ENCODE measurements at regions not wholly inside any gene's neighbourhood (a gene's known extent, or its start where the extent isn't known, plus 50 kb on each side); places are given as distances from the start of the nearest gene placed in this dataset.
"Not testable (repeated sequence)": the region's sequence is repeated elsewhere in the genome, so short reads cannot be mapped to it uniquely, and the experiment has no call there.

GRCh38 chr12:68480526-68480925 is 130.2 kb upstream of the RAP1B start:
- no peak for DNase-seq
- Histone ChIP-seq H3K9me3 (ENCODE audit: low read length) (no peaks in the 10 kb centered on the region), H3K9me2 (replicated peaks; ENCODE audit: insufficient read depth, low read length) (no peaks in the 10 kb centered on the region), H3K79me2 (ENCODE audit: low read length) (no peaks in the 10 kb centered on the region), H3K36me3 (ENCODE audit: insufficient read depth, low read length) (no peaks in the 10 kb centered on the region), H3K4me2 (ENCODE audit: low read depth, low read length, poor library complexity, severe bottlenecking) (no peak overlapping the region), H3K4me3 (ENCODE audit: low read length) (no peak overlapping the region), H3K27ac (ENCODE audit: low read length) (no peak overlapping the region), H3K9ac (ENCODE audit: low read length) (no peak overlapping the region), H3K27me3 (ENCODE audit: low read length) (no peaks in the 10 kb centered on the region), H4K20me1 (ENCODE audit: insufficient read depth, low read depth, low read length) (no peaks in the 10 kb centered on the region), H2AFZ (ENCODE audit: low read length) (no peak overlapping the region), H3K4me1 (ENCODE audit: low read length) (peaks cover 8% of the 10 kb centered on the region)

- Histone ChIP-seq H3K9ac (ENCODE audit: low read length) (no peak overlapping the region), H3K36me3 (ENCODE audit: insufficient read depth, low read length) (no peaks in the 10 kb centered on the region), H2AFZ (ENCODE audit: low read length) (no peak overlapping the region), H3K4me2 (ENCODE audit: low read depth, low read length, poor library complexity, severe bottlenecking) (no peak overlapping the region), H3K4me3 (ENCODE audit: low read length) (no peak overlapping the region), H3K9me2 (replicated peaks; ENCODE audit: insufficient read depth, low read length) (no peaks in the 10 kb centered on the region), H3K79me2 (ENCODE audit: low read length) (no peaks in the 10 kb centered on the region), H3K27ac (ENCODE audit: low read length) (no peak overlapping the region), H3K4me1 (ENCODE audit: low read length) (peaks cover 8% of the 10 kb centered on the region), H3K27me3 (ENCODE audit: low read length) (no peaks in the 10 kb centered on the region), H4K20me1 (ENCODE audit: insufficient read depth, low read depth, low read length) (no peaks in the 10 kb centered on the region), H3K9me3 (ENCODE audit: low read length) (no peaks in the 10 kb centered on the region)
- DNase-seq, result no peak
Measured at GRCh38 chr12:68481181-68481941, 129.3 kb upstream of the RAP1B start.

GRCh38 chr12:68482014-68482413 is 128.7 kb upstream of the RAP1B start:
- no peak for DNase-seq
- Histone ChIP-seq H3K79me2 (ENCODE audit: low read length) (no peaks in the 10 kb centered on the region), H2AFZ (ENCODE audit: low read length) (no peak overlapping the region), H3K4me1 (ENCODE audit: low read length) (peaks cover 8% of the 10 kb centered on the region), H4K20me1 (ENCODE audit: insufficient read depth, low read depth, low read length) (no peaks in the 10 kb centered on the region), H3K27me3 (ENCODE audit: low read length) (no peaks in the 10 kb centered on the region), H3K9me3 (ENCODE audit: low read length) (no peaks in the 10 kb centered on the region), H3K4me2 (ENCODE audit: low read depth, low read length, poor library complexity, severe bottlenecking) (no peak overlapping the region), H3K27ac (ENCODE audit: low read length) (no peak overlapping the region), H3K4me3 (ENCODE audit: low read length) (no peak overlapping the region), H3K9ac (ENCODE audit: low read length) (no peak overlapping the region), H3K9me2 (replicated peaks; ENCODE audit: insufficient read depth, low read length) (no peaks in the 10 kb centered on the region), H3K36me3 (ENCODE audit: insufficient read depth, low read length) (no peaks in the 10 kb centered on the region)

GRCh38 chr12:68482660-68483059 is 128.0 kb upstream of the RAP1B start:
- no peak overlapping the region for H3K27ac ChIP-seq (ENCODE audit: low read length)
- no peaks in the 10 kb centered on the region for H3K79me2 ChIP-seq (ENCODE audit: low read length)
- H3K9me3 ChIP-seq (ENCODE audit: low read length), result no peaks in the 10 kb centered on the region
- no peaks in the 10 kb centered on the region for H3K9me2 ChIP-seq (replicated peaks; ENCODE audit: insufficient read depth, low read length)
- no peak for DNase-seq
- no peak overlapping the region for H3K4me2 ChIP-seq (ENCODE audit: low read depth, low read length, poor library complexity, severe bottlenecking)
- H2AFZ ChIP-seq (ENCODE audit: low read length), result no peak overlapping the region
- peaks cover 8% of the 10 kb centered on the region for H3K4me1 ChIP-seq (ENCODE audit: low read length)
- no peaks in the 10 kb centered on the region for H3K27me3 ChIP-seq (ENCODE audit: low read length)
- no peaks in the 10 kb centered on the region for H3K36me3 ChIP-seq (ENCODE audit: insufficient read depth, low read length)
- no peak overlapping the region for H3K9ac ChIP-seq (ENCODE audit: low read length)
- H4K20me1 ChIP-seq (ENCODE audit: insufficient read depth, low read depth, low read length), result no peaks in the 10 kb centered on the region
- no peak overlapping the region for H3K4me3 ChIP-seq (ENCODE audit: low read length)

GRCh38 chr12:68483592-68484383 is 126.9 kb upstream of the RAP1B start:
- Histone ChIP-seq H4K20me1 (ENCODE audit: insufficient read depth, low read depth, low read length) (no peaks in the 10 kb centered on the region), H3K4me3 (ENCODE audit: low read length) (no peak overlapping the region), H3K36me3 (ENCODE audit: insufficient read depth, low read length) (no peaks in the 10 kb centered on the region), H3K9me2 (replicated peaks; ENCODE audit: insufficient read depth, low read length) (no peaks in the 10 kb centered on the region), H3K27me3 (ENCODE audit: low read length) (no peaks in the 10 kb centered on the region), H3K4me2 (ENCODE audit: low read depth, low read length, poor library complexity, severe bottlenecking) (no peak overlapping the region), H3K9ac (ENCODE audit: low read length) (no peak overlapping the region), H2AFZ (ENCODE audit: low read length) (no peak overlapping the region), H3K27ac (ENCODE audit: low read length) (no peak overlapping the region), H3K79me2 (ENCODE audit: low read length) (no peaks in the 10 kb centered on the region), H3K9me3 (ENCODE audit: low read length) (no peaks in the 10 kb centered on the region), H3K4me1 (ENCODE audit: low read length) (peaks cover 8% of the 10 kb centered on the region)
- DNase-seq, result no peak

GRCh38 chr12:68484578-68484977 is 126.1 kb upstream of the RAP1B start:
- not testable (repeated sequence) for H3K27me3 ChIP-seq (ENCODE audit: low read length); DNase-seq; H3K9ac ChIP-seq (ENCODE audit: low read length); H2AFZ ChIP-seq (ENCODE audit: low read length); H3K27ac ChIP-seq (ENCODE audit: low read length); H3K4me2 ChIP-seq (ENCODE audit: low read depth, low read length, poor library complexity, severe bottlenecking); H3K9me2 ChIP-seq (replicated peaks; ENCODE audit: insufficient read depth, low read length); H3K9me3 ChIP-seq (ENCODE audit: low read length); H3K36me3 ChIP-seq (ENCODE audit: insufficient read depth, low read length); H3K4me1 ChIP-seq (ENCODE audit: low read length); H3K79me2 ChIP-seq (ENCODE audit: low read length); H4K20me1 ChIP-seq (ENCODE audit: insufficient read depth, low read depth, low read length); H3K4me3 ChIP-seq (ENCODE audit: low read length)

GRCh38 chr12:68486449-68486848 is 124.2 kb upstream of the RAP1B start:
- not testable (repeated sequence) for DNase-seq; H3K79me2 ChIP-seq (ENCODE audit: low read length); H2AFZ ChIP-seq (ENCODE audit: low read length); H3K9me3 ChIP-seq (ENCODE audit: low read length); H3K27me3 ChIP-seq (ENCODE audit: low read length); H3K4me3 ChIP-seq (ENCODE audit: low read length); H3K4me1 ChIP-seq (ENCODE audit: low read length); H3K9ac ChIP-seq (ENCODE audit: low read length); H4K20me1 ChIP-seq (ENCODE audit: insufficient read depth, low read depth, low read length); H3K36me3 ChIP-seq (ENCODE audit: insufficient read depth, low read length); H3K4me2 ChIP-seq (ENCODE audit: low read depth, low read length, poor library complexity, severe bottlenecking); H3K9me2 ChIP-seq (replicated peaks; ENCODE audit: insufficient read depth, low read length); H3K27ac ChIP-seq (ENCODE audit: low read length)

- Histone ChIP-seq H3K36me3 (ENCODE audit: insufficient read depth, low read length) (no peaks in the 10 kb centered on the region), H3K9me2 (replicated peaks; ENCODE audit: insufficient read depth, low read length) (no peaks in the 10 kb centered on the region), H3K9me3 (ENCODE audit: low read length) (no peaks in the 10 kb centered on the region), H3K4me2 (ENCODE audit: low read depth, low read length, poor library complexity, severe bottlenecking) (no peak overlapping the region), H4K20me1 (ENCODE audit: insufficient read depth, low read depth, low read length) (no peaks in the 10 kb centered on the region), H3K4me3 (ENCODE audit: low read length) (no peak overlapping the region), H3K9ac (ENCODE audit: low read length) (no peak overlapping the region), H3K27ac (ENCODE audit: low read length) (no peak overlapping the region), H3K27me3 (ENCODE audit: low read length) (no peaks in the 10 kb centered on the region), H3K79me2 (ENCODE audit: low read length) (no peaks in the 10 kb centered on the region), H2AFZ (ENCODE audit: low read length) (no peak overlapping the region), H3K4me1 (ENCODE audit: low read length) (0 out of 2 replicates have a peak, but pooled peaks cover 5% of the 10 kb centered on the region)
- no peak for DNase-seq
Measured at GRCh38 chr12:68487721-68488309, 122.9 kb upstream of the RAP1B start.
